D341Med (cell line): ENCODE measurements at regions not wholly inside any gene's neighbourhood (a gene's known extent, or its start where the extent isn't known, plus 50 kb on each side); places are given as distances from the start of the nearest gene placed in this dataset.
"Not testable (repeated sequence)": the region's sequence is repeated elsewhere in the genome, so short reads cannot be mapped to it uniquely, and the experiment has no call there.

Source experiments
- DNase-seq: peaks from one replicate; pipeline ENCODE4 v3.0.0; 2012; ENCODE audit warnings: low spot score

DNA sequence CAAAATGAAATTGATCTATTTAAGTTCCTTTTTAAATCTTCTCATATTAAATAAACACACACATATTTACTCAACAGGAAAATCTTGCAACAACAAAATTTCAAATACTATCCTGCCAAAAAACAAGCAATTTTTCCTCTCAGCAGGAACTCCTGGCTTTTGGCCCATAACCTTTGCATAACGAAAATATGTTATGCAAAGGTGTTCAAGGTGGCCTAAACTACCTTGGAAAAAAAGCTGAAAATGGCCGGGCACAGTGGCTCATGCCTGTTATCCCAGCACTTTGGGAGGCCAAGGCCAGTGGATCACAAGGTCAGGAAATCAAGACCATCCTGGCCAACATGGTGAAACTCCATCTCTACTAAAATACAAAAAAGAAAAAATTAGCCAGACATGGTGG is 424.3 kb upstream of the ZNF337 start:
- not testable (repeated sequence) for DNase-seq

- DNase-seq = not testable (repeated sequence)
These were observed 397.8 kb upstream of the ZNF337 start for GRCh38 chr20:26094498-26094897.

DNA sequence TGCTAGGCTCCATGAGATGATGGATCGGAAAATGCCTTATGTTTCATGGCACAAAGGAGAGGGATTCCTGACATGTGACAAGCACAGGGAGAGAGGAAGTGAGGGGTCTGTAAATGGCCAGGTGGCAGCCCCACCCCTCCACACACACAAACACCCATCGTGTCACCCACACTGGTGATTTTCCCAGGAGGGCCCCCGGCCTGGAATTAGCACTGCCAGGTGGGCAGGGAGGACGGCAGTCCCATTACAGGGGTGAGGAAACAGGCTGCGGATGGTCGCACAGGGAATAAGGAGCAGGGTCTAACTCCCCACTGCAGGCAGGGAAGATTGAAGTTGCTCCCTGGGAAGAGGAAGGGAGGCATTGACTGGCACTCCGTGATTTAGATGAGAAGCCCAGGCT is 395.3 kb upstream of the ZNF337 start:
- not testable (repeated sequence) for DNase-seq

- not testable (repeated sequence) for DNase-seq
These were observed 389.5 kb upstream of the ZNF337 start for GRCh38 chr20:26086195-26086594.

DNA sequence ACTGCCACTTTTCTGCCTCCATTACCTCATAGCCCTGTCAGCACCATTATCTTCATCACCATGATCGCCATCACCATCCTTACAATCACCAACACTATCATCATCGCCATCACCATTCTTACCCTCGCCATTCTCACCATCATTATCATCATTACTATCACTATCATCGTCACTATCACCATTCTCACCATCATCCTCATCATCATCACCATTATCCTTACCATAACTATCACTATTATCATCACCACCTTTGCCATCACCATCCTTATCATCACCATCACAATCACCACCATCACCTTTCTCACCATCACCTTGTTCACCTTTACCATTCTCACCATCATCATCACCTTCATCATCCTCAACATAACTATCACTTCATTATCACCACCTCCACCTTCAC is 377.3 kb upstream of the ZNF337 start:
- not testable (repeated sequence) for DNase-seq

GRCh38 chr20:26059324-26059723 is 362.7 kb upstream of the ZNF337 start:
- not testable (repeated sequence) for DNase-seq

- DNase-seq = not testable (repeated sequence)
These were observed 361.8 kb upstream of the ZNF337 start for GRCh38 chr20:26058446-26058845.

- not testable (repeated sequence) for DNase-seq
These were observed 360.6 kb upstream of the ZNF337 start for GRCh38 chr20:26057135-26057752.

DNA sequence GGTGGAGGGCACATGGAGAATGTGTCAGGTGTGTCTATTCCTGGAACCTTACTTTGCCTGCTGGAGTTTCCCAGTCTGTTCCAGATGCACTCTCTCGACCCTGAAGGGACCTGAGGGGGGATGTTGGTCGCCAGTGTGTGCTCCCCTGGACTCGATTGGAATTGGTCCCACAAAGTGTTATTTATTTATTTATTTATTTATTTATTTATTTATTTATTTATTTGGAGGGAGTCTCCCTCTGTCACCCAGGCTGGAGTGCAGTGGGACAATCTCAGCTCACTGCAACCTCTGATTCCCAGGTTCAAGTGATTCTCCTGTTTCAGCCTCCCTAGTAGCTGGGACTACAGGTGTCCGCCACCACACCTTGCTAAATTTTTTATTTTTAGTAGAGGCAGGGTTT is 329.1 kb upstream of the ZNF337 start:
- not testable (repeated sequence) for DNase-seq

GRCh38 chr20:26010942-26011276 is 314.3 kb upstream of the ZNF337 start:
- DNase-seq = not testable (repeated sequence)

DNA sequence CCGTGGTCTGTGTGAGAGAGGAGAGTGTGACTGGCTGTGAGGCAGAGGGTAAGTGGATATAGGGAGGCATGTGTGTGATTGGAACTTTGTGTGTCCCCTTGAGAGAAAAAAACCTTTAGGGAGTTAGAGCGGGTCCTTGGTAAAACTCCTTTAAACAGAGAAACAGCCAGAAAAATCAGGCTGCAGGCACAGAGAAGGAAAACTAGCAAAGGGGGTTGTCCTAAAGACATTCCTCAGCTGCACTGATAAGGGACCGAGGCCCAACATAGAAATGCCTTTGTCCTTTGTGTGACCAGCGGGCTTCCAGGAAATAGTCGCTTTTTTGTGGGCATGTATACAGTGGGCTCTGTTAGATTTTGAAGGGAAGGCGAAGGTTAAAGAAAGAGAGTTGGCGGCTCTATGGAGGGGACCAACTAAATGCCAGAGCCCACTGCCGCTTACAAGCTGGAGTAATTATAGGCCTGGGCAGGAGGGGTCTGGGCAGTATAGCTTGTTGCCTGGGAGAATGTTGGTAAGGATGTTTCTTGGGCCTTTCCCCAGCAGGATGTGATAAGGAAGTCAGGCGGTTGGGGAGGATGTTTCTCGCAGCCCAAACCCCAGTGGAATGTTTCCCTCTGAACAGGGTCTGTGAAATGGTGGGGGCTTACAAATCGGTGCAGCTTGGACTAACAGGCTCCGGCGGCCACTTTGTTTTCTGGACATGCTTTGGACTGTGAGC is 313.7 kb upstream of the ZNF337 start:
- not testable (repeated sequence) for DNase-seq

GRCh38 chr20:26009402-26010223 is 313.0 kb upstream of the ZNF337 start:
- not testable (repeated sequence) for DNase-seq

GRCh38 chr20:26008026-26008425 is 311.4 kb upstream of the ZNF337 start:
- DNase-seq = not testable (repeated sequence)

DNA sequence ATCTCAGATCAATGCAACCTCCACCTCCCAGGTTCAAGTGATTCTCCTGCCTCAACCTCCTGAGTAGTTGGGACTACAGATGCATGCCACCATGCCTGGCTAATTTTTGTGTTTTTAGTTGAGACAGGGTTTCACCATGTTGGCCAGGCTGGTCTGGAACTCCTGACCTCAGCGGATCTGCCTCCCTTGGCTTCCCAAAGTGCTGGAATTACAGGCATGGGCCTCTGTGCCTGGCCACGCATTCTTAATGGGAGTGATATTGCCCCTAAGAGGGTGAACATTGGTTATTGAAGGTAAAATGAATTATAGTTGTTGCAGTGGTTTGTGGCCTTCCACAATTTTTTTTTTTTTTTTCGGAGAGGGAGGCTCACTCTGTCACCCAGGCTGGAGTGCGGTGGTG is 309.5 kb upstream of the ZNF337 start:
- not testable (repeated sequence) for DNase-seq

DNA sequence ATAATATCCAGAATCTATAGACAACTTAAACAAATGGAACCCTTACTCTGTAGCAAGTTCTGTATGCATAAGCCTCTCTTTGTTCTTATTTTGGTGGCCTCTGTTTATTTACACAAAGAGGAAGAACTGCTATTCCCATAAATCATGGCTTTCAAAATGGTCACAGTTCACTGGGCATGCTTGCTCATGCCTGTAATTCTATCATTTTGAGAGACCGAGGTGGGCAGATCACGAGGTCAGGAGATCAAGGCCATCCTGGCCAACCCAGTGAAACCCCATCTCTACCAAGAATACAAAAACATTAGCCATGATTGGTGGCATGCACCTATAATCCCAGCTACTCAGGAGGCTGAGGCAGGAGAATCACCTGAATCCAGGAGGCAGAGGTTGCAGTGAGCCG is 307.3 kb upstream of the ZNF337 start:
- DNase-seq = not testable (repeated sequence)

DNA sequence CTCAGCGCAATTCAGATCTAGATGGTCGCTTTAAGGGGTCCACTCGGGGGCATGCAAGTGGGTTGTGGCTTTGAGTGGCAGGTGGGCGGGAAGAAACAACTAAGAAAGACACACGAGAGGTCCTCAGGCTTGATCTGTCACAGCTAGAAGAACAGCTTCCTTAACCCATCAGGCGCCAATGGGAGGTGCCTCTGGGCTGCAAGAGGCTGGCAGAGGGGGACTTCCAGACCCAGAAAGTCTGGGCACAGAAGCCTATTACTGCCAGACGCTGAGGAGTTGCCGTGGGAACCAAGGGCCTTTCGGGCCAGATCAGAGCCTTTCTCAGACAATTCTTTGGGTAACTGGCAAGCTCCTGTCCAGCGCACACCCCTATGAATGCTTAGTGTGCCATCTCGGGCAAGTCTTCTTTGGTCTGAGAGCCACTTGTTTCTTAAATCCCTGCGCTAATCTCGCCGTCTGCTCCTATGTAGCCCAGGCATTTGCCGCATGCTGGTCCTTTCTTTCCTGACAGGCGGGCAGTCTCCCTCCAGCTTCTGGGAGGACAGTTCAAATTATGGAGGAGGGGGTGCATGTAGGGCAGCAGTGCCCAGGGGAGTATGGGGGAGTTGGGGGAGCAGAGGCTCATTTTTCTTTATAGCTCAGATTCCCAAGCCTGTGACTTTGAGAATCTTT is 300.9 kb upstream of the ZNF337 start:
- not testable (repeated sequence) for DNase-seq

DNA sequence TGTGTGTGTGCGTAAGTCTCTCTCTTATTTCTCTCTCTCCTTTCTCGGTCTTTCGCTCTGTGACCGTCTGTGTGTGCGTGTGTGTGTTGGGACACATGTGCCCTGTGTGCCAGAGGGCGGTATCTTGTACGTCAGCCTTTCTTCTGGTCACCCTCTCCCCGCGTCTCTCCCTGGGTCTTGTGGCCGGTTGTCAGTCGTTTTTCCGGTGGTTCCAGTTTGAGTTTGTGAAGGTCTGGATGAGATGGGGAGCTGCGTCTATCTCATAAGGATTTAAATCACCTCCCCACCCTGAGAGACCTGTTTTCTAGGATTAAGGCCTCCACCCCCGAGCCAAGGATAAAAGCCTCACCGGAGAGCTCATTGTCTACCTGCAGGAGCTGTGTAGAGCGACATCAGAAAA is 295.5 kb upstream of the ZNF337 start:
- DNase-seq = no peak

DNA sequence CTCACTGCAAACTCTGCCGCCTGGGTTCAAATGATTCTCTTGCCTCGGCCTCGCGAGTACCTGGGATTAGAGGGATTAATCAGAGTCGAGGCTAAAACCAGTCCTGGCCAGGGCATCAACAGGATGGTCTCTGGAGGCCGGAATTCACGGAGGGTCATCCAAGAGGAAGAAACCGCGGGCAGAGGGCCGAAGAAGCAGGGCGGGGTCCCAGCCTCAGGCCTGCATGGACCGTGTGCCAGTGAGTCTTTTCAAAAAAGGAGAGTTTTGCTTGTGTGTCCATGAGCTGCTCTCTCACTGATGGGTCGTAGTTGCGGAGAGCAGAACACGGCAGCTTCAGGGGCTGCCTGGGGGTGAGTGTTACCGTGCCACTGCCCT is 295.1 kb upstream of the ZNF337 start:
- DNase-seq = no peak

DNA sequence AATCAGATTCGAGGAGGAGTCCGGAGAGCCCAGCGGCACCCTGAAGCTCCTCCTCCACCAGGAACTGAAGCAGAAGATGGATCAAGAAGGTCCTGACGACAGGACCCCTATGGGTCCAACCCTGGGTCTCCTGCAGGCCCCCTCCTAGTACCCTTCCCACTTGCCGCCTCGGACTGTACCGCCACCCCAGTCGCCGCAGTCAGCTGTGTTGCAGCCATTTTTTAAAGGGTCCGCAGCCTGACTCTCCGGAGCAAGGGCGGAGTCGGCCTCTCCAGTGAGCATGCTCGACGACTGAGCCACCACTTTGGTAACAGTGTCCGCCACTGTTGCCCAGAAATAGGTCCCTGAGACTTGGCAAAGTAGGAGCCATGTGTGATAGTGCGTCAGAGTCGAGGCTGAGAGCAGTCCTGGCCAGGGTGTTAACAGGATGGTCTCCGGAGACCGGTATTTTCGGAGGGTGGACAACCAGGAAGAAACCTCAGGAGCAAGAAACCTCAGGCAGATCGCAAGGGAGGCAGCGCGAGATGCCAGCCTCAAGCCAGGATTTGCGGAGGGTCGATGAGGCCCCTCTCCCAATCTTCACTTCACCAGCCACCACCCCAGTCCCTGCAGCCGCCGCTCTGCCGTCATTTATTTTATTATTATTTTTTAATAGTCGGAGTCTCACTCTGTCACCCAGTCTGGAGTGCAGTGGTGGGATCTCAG is 294.6 kb upstream of the ZNF337 start:
- DNase-seq = no peak

DNA sequence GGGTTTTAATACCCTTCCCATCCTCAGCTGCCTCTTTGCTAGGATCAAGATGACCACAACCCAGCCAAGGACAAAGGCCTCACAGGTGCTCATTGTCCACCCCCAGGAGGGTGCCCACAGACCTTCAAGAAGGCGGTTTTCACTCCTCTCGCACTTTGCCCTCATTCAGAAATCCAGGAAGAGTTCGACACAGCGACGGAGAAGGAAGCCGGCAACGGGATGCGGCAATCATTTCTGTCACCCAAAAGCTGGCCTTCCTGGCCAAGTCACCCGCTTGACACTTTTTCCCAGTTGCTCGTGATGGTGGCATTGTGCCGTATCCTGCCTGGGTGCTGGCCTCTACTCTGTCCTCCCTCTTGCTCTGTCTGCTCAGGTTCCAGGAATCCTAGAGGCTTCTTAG is 293.0 kb upstream of the ZNF337 start:
- DNase-seq = not testable (repeated sequence)

DNA sequence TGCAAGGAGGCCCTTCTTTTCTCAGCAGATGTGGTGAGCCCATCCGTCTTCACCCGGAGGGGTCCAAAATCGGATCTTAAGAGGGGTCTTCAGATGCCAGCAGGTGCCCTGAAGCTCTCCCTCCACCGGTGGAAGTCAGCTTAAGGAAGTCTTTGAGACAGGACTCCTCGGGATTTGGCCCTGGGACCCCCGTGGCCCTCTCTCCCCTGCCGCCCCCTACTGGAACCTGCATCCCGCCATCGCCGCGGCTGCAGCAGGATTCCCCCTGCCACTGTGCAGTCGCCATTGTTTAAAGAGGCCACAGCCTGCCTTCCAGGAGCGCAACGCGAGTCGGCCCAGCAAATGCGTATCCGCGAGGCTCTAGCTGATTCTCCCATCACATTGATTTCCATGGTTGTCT is 292.5 kb upstream of the ZNF337 start:
- DNase-seq = no peak
